Activated CD8-positive, alpha-beta T cell treated with anti-CD3 and anti-CD28 coated beads for 36 hours (primary cell): ENCODE measurements at regions not wholly inside any gene's neighbourhood (a gene's known extent, or its start where the extent isn't known, plus 50 kb on each side); places are given as distances from the start of the nearest gene placed in this dataset.
A peak's percentile ranks its signal among the peaks of the same experiment; 100 is the strongest.

Source experiments
- ATAC-seq: fragments of 200-7000 bp; cut with Tn5 transposase; one replicate; pipeline ENCODE4 v1.10.0; 2021; ENCODE audit warnings: mild to moderate bottlenecking, moderate library complexity
- CTCF ChIA-PET: fragments of 350-600 bp; sonication (Branson Sonifier 250); formaldehyde crosslinking; loops from one replicate; lab custom pipeline; 2021; ENCODE audit warnings: antibody characterized with exemption; lab: Charles Lee
- POLR2A ChIA-PET: fragments of 350-600 bp; sonication (Branson Sonifier 250); formaldehyde crosslinking; loops from one replicate; lab custom pipeline; 2021; ENCODE audit warnings: antibody characterized with exemption; lab: Charles Lee
- DNase-seq: peaks from one replicate; pipeline ENCODE4 v3.0.0-alpha.2; 2020
- H3K27ac Mint-ChIP-seq: one replicate; pipeline ENCODE4 v1.8.0; 2021; ENCODE audit warnings: mild to moderate bottlenecking, mixed read lengths
- H3K27me3 Mint-ChIP-seq: one replicate; pipeline ENCODE4 v1.8.0; 2021; ENCODE audit warnings: mixed read lengths
- H3K36me3 Mint-ChIP-seq: one replicate; pipeline ENCODE4 v1.8.0; 2021; ENCODE audit warnings: low read depth, mixed read lengths
- H3K4me1 Mint-ChIP-seq: one replicate; pipeline ENCODE4 v1.8.0; 2021; ENCODE audit warnings: low read depth, mixed read lengths
- H3K4me3 Mint-ChIP-seq: one replicate; pipeline ENCODE4 v1.8.0; 2021; ENCODE audit warnings: mild to moderate bottlenecking, moderate library complexity, mixed read lengths
- H3K9me3 Mint-ChIP-seq: one replicate; pipeline ENCODE4 v1.8.0; 2021; ENCODE audit warnings: mixed read lengths
- CTCF ChIP-seq: fragments of 200-600 bp; IDR thresholded peaks from one replicate; pipeline ENCODE4 v1.8.0; 2022; ENCODE audit warnings: antibody characterized with exemption, mild to moderate bottlenecking
- intact Hi-C: fragments of 100-400 bp; cut with micrococcal nuclease; formaldehyde crosslinking; loops from one replicate; pipeline ENCODE4 v1.10.0; 2022

- DNase-seq (peak; percentile 67), ATAC-seq (peak; percentile 64)
- TF ChIP-seq CTCF = peak; percentile 66
- Mint-ChIP-seq H3K27me3 (no peaks in the 10 kb centered on the region), H3K9me3 (no peaks in the 10 kb centered on the region), H3K4me3 (no peak overlapping the region), H3K4me1 (peaks cover 4% of the 10 kb centered on the region), H3K27ac (no peak overlapping the region), H3K36me3 (peaks cover 1% of the 10 kb centered on the region)
- ChIA-PET CTCF (interaction anchor here (1.0 to 1.2 kb wide), 3 partner anchors 14 to 102 kb away, joined by 3 to 4 read pairs (median 4); no protein-coding TSS in a partner anchor), POLR2A (no interaction called here)
- intact Hi-C loops = loop anchor here (10.0 kb wide), 1 partner anchor 142 kb away; no protein-coding TSS in a partner anchor
These were observed 133.7 kb downstream of the AEBP2 start for GRCh38 chr12:19572920-19573558.

GRCh38 chr12:19573866-19574265, 134.6 kb downstream of the AEBP2 start:
- ChIA-PET CTCF (interaction anchor here (1.2 kb wide), 1 partner anchor 101 kb away, joined by 3 read pairs; no protein-coding TSS in a partner anchor), POLR2A (no interaction called here)
- H3K9me3 Mint-ChIP-seq = no peaks in the 10 kb centered on the region
- H3K4me1 Mint-ChIP-seq = peaks cover 4% of the 10 kb centered on the region
- H3K27me3 Mint-ChIP-seq = no peaks in the 10 kb centered on the region
- H3K36me3 Mint-ChIP-seq = peaks cover 1% of the 10 kb centered on the region
- no peak for TF ChIP-seq CTCF
- no peak for DNase-seq
- no peak overlapping the region for H3K27ac Mint-ChIP-seq
- no peak overlapping the region for H3K4me3 Mint-ChIP-seq
- ATAC-seq = no peak
- intact Hi-C loops = loop anchor here (10.0 kb wide), 1 partner anchor 141 kb away; no protein-coding TSS in a partner anchor

GRCh38 chr12:19574601-19575000, 135.3 kb downstream of the AEBP2 start:
- Mint-ChIP-seq H3K4me1 (peaks cover 4% of the 10 kb centered on the region), H3K36me3 (peaks cover 6% of the 10 kb centered on the region), H3K27ac (no peak overlapping the region), H3K9me3 (peaks cover 2% of the 10 kb centered on the region), H3K27me3 (no peaks in the 10 kb centered on the region), H3K4me3 (no peak overlapping the region)
- intact Hi-C loops = loop anchor here (10.0 kb wide), 1 partner anchor 140 kb away; no protein-coding TSS in a partner anchor
- no peak for DNase-seq
- no peak for ATAC-seq
- TF ChIP-seq CTCF = no peak
- CTCF ChIA-PET = interaction anchor here (0.6 to 1.2 kb wide), 2 partner anchors 57 to 425 kb away, joined by 3 read pairs; no protein-coding TSS in a partner anchor
- POLR2A ChIA-PET = no interaction called here

GRCh38 chr12:19575337-19576243, 136.3 kb downstream of the AEBP2 start:
- intact Hi-C loops = loop anchor here (10.0 kb wide), 1 partner anchor 139 kb away; no protein-coding TSS in a partner anchor
- no peak for TF ChIP-seq CTCF
- Mint-ChIP-seq H3K27me3 (no peaks in the 10 kb centered on the region), H3K27ac (no peak overlapping the region), H3K36me3 (peaks cover 12% of the 10 kb centered on the region), H3K4me3 (no peak overlapping the region), H3K9me3 (peaks cover 2% of the 10 kb centered on the region), H3K4me1 (peaks cover 4% of the 10 kb centered on the region)
- ChIA-PET CTCF (interaction anchor here (0.6 to 1.2 kb wide), 3 partner anchors 10 to 424 kb away, joined by 3 read pairs; no protein-coding TSS in a partner anchor), POLR2A (interaction anchor here (0.7 kb wide), 1 partner anchor 334 kb away, joined by 3 read pairs; no protein-coding TSS in a partner anchor)
- DNase-seq (no peak), ATAC-seq (no peak)
